ENCODE measurements at regions not wholly inside any gene's neighbourhood (a gene's known extent, or its start where the extent isn't known, plus 50 kb on each side); places are given as distances from the start of the nearest gene placed in this dataset.
"Not testable (repeated sequence)": the region's sequence is repeated elsewhere in the genome, so short reads cannot be mapped to it uniquely, and the experiment has no call there.

GRCh38 chr9:119697996-119698395 lies 328.8 kb upstream of the BRINP1 start:
- no peak for DNase-seq
- Histone ChIP-seq H3K4me3 (ENCODE audit: low read length in 2 of 2) (no peak overlapping the region), H3K27me3 (ENCODE audit: control insufficient read depth in 1 of 2, insufficient read depth in 2 of 2, low read length in 1 of 2) (no peaks in the 10 kb centered on the region), H3K36me3 (ENCODE audit: control insufficient read depth in 1 of 2, insufficient read depth in 2 of 2, low read length in 1 of 2) (no peaks in the 10 kb centered on the region), H3K4me1 (ENCODE audit: control insufficient read depth in 1 of 2, insufficient read depth in 2 of 2, low read length in 2 of 2) (no peaks in the 10 kb centered on the region), H3K27ac (ENCODE audit: low read depth in 1 of 2, low read length in 2 of 2) (no peak overlapping the region), H3K9me3 (ENCODE audit: control insufficient read depth, low read length) (peaks cover 4% of the 10 kb centered on the region)
- 18 to 22% methylated on average over 5 of the region's 5 CpGs for WGBS, 2 donors
- ATAC-seq (ENCODE audit: low FRiP score), result no peak
- intact Hi-C loops (cut with DNase I), result no loop called here

- Histone ChIP-seq H3K4me1 (ENCODE audit: control insufficient read depth in 1 of 2, insufficient read depth in 2 of 2, low read length in 2 of 2) (no peaks in the 10 kb centered on the region), H3K27me3 (ENCODE audit: control insufficient read depth in 1 of 2, insufficient read depth in 2 of 2, low read length in 1 of 2) (no peaks in the 10 kb centered on the region), H3K9me3 (ENCODE audit: control insufficient read depth, low read length) (no peaks in the 10 kb centered on the region), H3K27ac (ENCODE audit: low read depth in 1 of 2, low read length in 2 of 2) (no peak overlapping the region), H3K36me3 (ENCODE audit: control insufficient read depth in 1 of 2, insufficient read depth in 2 of 2, low read length in 1 of 2) (no peaks in the 10 kb centered on the region), H3K4me3 (ENCODE audit: low read length in 2 of 2) (no peak overlapping the region)
- 12 to 14% methylated on average over 4 of the region's 4 CpGs for WGBS, 2 donors
- intact Hi-C loops (cut with DNase I), result no loop called here
- DNase-seq (no peak), ATAC-seq (ENCODE audit: low FRiP score) (no peak)
Measured at GRCh38 chr9:119689879-119690278, 320.6 kb upstream of the BRINP1 start.

GRCh38 chr9:119688547-119688946 lies 319.3 kb upstream of the BRINP1 start:
- no peaks in the 10 kb centered on the region for H3K4me1 ChIP-seq (ENCODE audit: control insufficient read depth in 1 of 2, insufficient read depth in 2 of 2, low read length in 2 of 2)
- no peak overlapping the region for H3K4me3 ChIP-seq (ENCODE audit: low read length in 2 of 2)
- 58 to 71% methylated on average over 3 of the region's 3 CpGs for WGBS, 2 donors
- H3K27ac ChIP-seq (ENCODE audit: low read depth in 1 of 2, low read length in 2 of 2), result no peak overlapping the region
- no peak for DNase-seq
- no peaks in the 10 kb centered on the region for H3K36me3 ChIP-seq (ENCODE audit: control insufficient read depth in 1 of 2, insufficient read depth in 2 of 2, low read length in 1 of 2)
- no peaks in the 10 kb centered on the region for H3K9me3 ChIP-seq (ENCODE audit: control insufficient read depth, low read length)
- H3K27me3 ChIP-seq (ENCODE audit: control insufficient read depth in 1 of 2, insufficient read depth in 2 of 2, low read length in 1 of 2), result no peaks in the 10 kb centered on the region
- ATAC-seq (ENCODE audit: low FRiP score), result no peak
- intact Hi-C loops (cut with DNase I), result no loop called here

- WGBS, 2 donors, result 68% methylated on average over 7 of the region's 7 CpGs
- intact Hi-C loops (cut with DNase I), result no loop called here
- H3K9me3 ChIP-seq (ENCODE audit: control insufficient read depth, low read length), result peaks cover 1% of the 10 kb centered on the region
- DNase-seq, result no peak
- ATAC-seq (ENCODE audit: low FRiP score), result no peak
- no peak overlapping the region for H3K27ac ChIP-seq (ENCODE audit: low read depth in 1 of 2, low read length in 2 of 2)
- no peaks in the 10 kb centered on the region for H3K36me3 ChIP-seq (ENCODE audit: control insufficient read depth in 1 of 2, insufficient read depth in 2 of 2, low read length in 1 of 2)
- no peaks in the 10 kb centered on the region for H3K27me3 ChIP-seq (ENCODE audit: control insufficient read depth in 1 of 2, insufficient read depth in 2 of 2, low read length in 1 of 2)
- no peak overlapping the region for H3K4me3 ChIP-seq (ENCODE audit: low read length in 2 of 2)
- H3K4me1 ChIP-seq (ENCODE audit: control insufficient read depth in 1 of 2, insufficient read depth in 2 of 2, low read length in 2 of 2), result no peaks in the 10 kb centered on the region
Measured at GRCh38 chr9:119677811-119678505, 308.7 kb upstream of the BRINP1 start.

- ATAC-seq (ENCODE audit: low FRiP score), result no peak
- WGBS, 2 donors, result 38 to 45% methylated on average over 3 of the region's 3 CpGs
- Histone ChIP-seq H3K27me3 (ENCODE audit: control insufficient read depth in 1 of 2, insufficient read depth in 2 of 2, low read length in 1 of 2) (no peaks in the 10 kb centered on the region), H3K4me3 (ENCODE audit: low read length in 2 of 2) (no peak overlapping the region), H3K36me3 (ENCODE audit: control insufficient read depth in 1 of 2, insufficient read depth in 2 of 2, low read length in 1 of 2) (no peaks in the 10 kb centered on the region), H3K27ac (ENCODE audit: low read depth in 1 of 2, low read length in 2 of 2) (no peak overlapping the region), H3K9me3 (ENCODE audit: control insufficient read depth, low read length) (peaks cover 1% of the 10 kb centered on the region), H3K4me1 (ENCODE audit: control insufficient read depth in 1 of 2, insufficient read depth in 2 of 2, low read length in 2 of 2) (no peaks in the 10 kb centered on the region)
- DNase-seq, result no peak
- intact Hi-C loops (cut with DNase I), result no loop called here
Measured at GRCh38 chr9:119675951-119676350, 306.7 kb upstream of the BRINP1 start.

GRCh38 chr9:119672763-119673162 lies 303.5 kb upstream of the BRINP1 start:
- WGBS, 2 donors, result 57 to 67% methylated on average over 4 of the region's 4 CpGs
- H3K27me3 ChIP-seq (ENCODE audit: control insufficient read depth in 1 of 2, insufficient read depth in 2 of 2, low read length in 1 of 2); H3K36me3 ChIP-seq (ENCODE audit: control insufficient read depth in 1 of 2, insufficient read depth in 2 of 2, low read length in 1 of 2); ATAC-seq (ENCODE audit: low FRiP score); intact Hi-C loops (cut with DNase I); H3K4me3 ChIP-seq (ENCODE audit: low read length in 2 of 2); H3K4me1 ChIP-seq (ENCODE audit: control insufficient read depth in 1 of 2, insufficient read depth in 2 of 2, low read length in 2 of 2); H3K9me3 ChIP-seq (ENCODE audit: control insufficient read depth, low read length); H3K27ac ChIP-seq (ENCODE audit: low read depth in 1 of 2, low read length in 2 of 2); DNase-seq: not testable (repeated sequence)

- H3K4me1 ChIP-seq (ENCODE audit: control insufficient read depth in 1 of 2, insufficient read depth in 2 of 2, low read length in 2 of 2), result no peaks in the 10 kb centered on the region
- WGBS, 2 donors, result 83 to 90% methylated on average over 2 of the region's 2 CpGs
- no peak for ATAC-seq (ENCODE audit: low FRiP score)
- DNase-seq, result no peak
- no peaks in the 10 kb centered on the region for H3K36me3 ChIP-seq (ENCODE audit: control insufficient read depth in 1 of 2, insufficient read depth in 2 of 2, low read length in 1 of 2)
- no peak overlapping the region for H3K4me3 ChIP-seq (ENCODE audit: low read length in 2 of 2)
- peaks cover 0 to 1% of the 10 kb centered on the region in 2 donors for H3K27me3 ChIP-seq (ENCODE audit: control insufficient read depth in 1 of 2, insufficient read depth in 2 of 2, low read length in 1 of 2)
- peaks cover 1% of the 10 kb centered on the region for H3K9me3 ChIP-seq (ENCODE audit: control insufficient read depth, low read length)
- intact Hi-C loops (cut with DNase I), result no loop called here
- no peak overlapping the region for H3K27ac ChIP-seq (ENCODE audit: low read depth in 1 of 2, low read length in 2 of 2)
Measured at GRCh38 chr9:119667916-119668315, 298.7 kb upstream of the BRINP1 start.

- 71 to 74% methylated on average over 2 of the region's 2 CpGs for WGBS, 2 donors
- intact Hi-C loops (cut with DNase I), result no loop called here
- Histone ChIP-seq H3K27me3 (ENCODE audit: control insufficient read depth in 1 of 2, insufficient read depth in 2 of 2, low read length in 1 of 2) (peaks cover 0 to 1% of the 10 kb centered on the region in 2 donors), H3K4me1 (ENCODE audit: control insufficient read depth in 1 of 2, insufficient read depth in 2 of 2, low read length in 2 of 2) (no peaks in the 10 kb centered on the region), H3K4me3 (ENCODE audit: low read length in 2 of 2) (no peak overlapping the region), H3K27ac (ENCODE audit: low read depth in 1 of 2, low read length in 2 of 2) (no peak overlapping the region), H3K36me3 (ENCODE audit: control insufficient read depth in 1 of 2, insufficient read depth in 2 of 2, low read length in 1 of 2) (no peaks in the 10 kb centered on the region), H3K9me3 (ENCODE audit: control insufficient read depth, low read length) (peaks cover 1% of the 10 kb centered on the region)
- no peak for DNase-seq
- no peak for ATAC-seq (ENCODE audit: low FRiP score)
Measured at GRCh38 chr9:119667163-119667562, 297.9 kb upstream of the BRINP1 start.

GRCh38 chr9:119662329-119662728 lies 293.1 kb upstream of the BRINP1 start:
- intact Hi-C loops (cut with DNase I), result no loop called here
- ATAC-seq (ENCODE audit: low FRiP score), result no peak
- Histone ChIP-seq H3K4me3 (ENCODE audit: low read length in 2 of 2) (no peak overlapping the region), H3K4me1 (ENCODE audit: control insufficient read depth in 1 of 2, insufficient read depth in 2 of 2, low read length in 2 of 2) (no peaks in the 10 kb centered on the region), H3K36me3 (ENCODE audit: control insufficient read depth in 1 of 2, insufficient read depth in 2 of 2, low read length in 1 of 2) (no peaks in the 10 kb centered on the region), H3K27me3 (ENCODE audit: control insufficient read depth in 1 of 2, insufficient read depth in 2 of 2, low read length in 1 of 2) (no peaks in the 10 kb centered on the region), H3K27ac (ENCODE audit: low read depth in 1 of 2, low read length in 2 of 2) (no peak overlapping the region), H3K9me3 (ENCODE audit: control insufficient read depth, low read length) (no peaks in the 10 kb centered on the region)
- DNase-seq, result no peak
- 74 to 75% methylated on average over 4 of the region's 4 CpGs for WGBS, 2 donors
